PC-3 (cell line): ENCODE measurements at regions not wholly inside any gene's neighbourhood (a gene's known extent, or its start where the extent isn't known, plus 50 kb on each side); places are given as distances from the start of the nearest gene placed in this dataset.

Source experiments
- ATAC-seq: fragments of 200-7000 bp; cut with Tn5 transposase; 2 replicates; pipeline ENCODE4 v1.9.1; 2020; ENCODE audit warnings: mild to moderate bottlenecking, moderate library complexity
- BruUV-seq: library from RNA; stranded (reverse); fragments of 400-500 nt; replicated peaks from 2 replicates; lab custom pipeline; 2021; lab: Mats Ljungman, UMichigan
- CTCF ChIA-PET: fragments of 300-600 bp; sonication (Branson Sonifier 250); formaldehyde crosslinking; loops from one replicate; lab custom pipeline; 2022; ENCODE audit warnings: antibody characterized with exemption; lab: Charles Lee
- POLR2A ChIA-PET: fragments of 300-600 bp; sonication (Branson Sonifier 250); formaldehyde crosslinking; loops from one replicate; lab custom pipeline; 2022; ENCODE audit warnings: antibody characterized with exemption; ENCODE audit not compliant: unreplicated experiment; lab: Charles Lee
- DNase-seq: peaks from one replicate; pipeline ENCODE4 v3.0.0-alpha.2; 2015
- H2AFZ ChIP-seq: fragments of 300-600 bp; sonication (generic); 2 replicates; pipeline ENCODE4 v1.6.0; 2016; ENCODE audit warnings: antibody characterized with exemption, low read length
- H3F3A ChIP-seq: fragments of 300-600 bp; sonication (generic); one replicate; pipeline ENCODE4 v1.6.0; 2017; ENCODE audit warnings: antibody characterized with exemption, low read length, control low read depth, mild to moderate bottlenecking; ENCODE audit not compliant: unreplicated experiment
- H3K27ac ChIP-seq: fragments of 300-600 bp; sonication (generic); 2 replicates; pipeline ENCODE4 v1.5.1; 2016; ENCODE audit warnings: mild to moderate bottlenecking, low read length
- H3K27me3 ChIP-seq: fragments of 300-600 bp; sonication (generic); 2 replicates; pipeline ENCODE4 v1.6.1; 2016; ENCODE audit warnings: low read length, mixed read lengths
- H3K36me3 ChIP-seq: fragments of 300-600 bp; sonication (generic); 2 replicates; pipeline ENCODE4 v1.6.1; 2016; ENCODE audit warnings: low read depth, mixed run types, low read length, mixed read lengths
- H3K4me1 ChIP-seq: fragments of 300-600 bp; sonication (generic); 2 replicates; pipeline ENCODE4 v1.5.1; 2016; ENCODE audit warnings: low read length; ENCODE audit not compliant: insufficient read depth
- H3K4me2 ChIP-seq: fragments of 300-600 bp; sonication (generic); 2 replicates; pipeline ENCODE4 v1.6.0; 2016; ENCODE audit warnings: low read length
- H3K4me3 ChIP-seq: fragments of 300-600 bp; sonication (generic); 2 replicates; pipeline ENCODE4 v1.5.1; 2016; ENCODE audit warnings: mild to moderate bottlenecking, low read length, mixed read lengths
- H3K79me2 ChIP-seq: fragments of 300-600 bp; sonication (generic); 2 replicates; pipeline ENCODE4 v1.6.1; 2017; ENCODE audit warnings: low read length, mixed read lengths
- H3K9ac ChIP-seq: fragments of 300-600 bp; sonication (generic); 2 replicates; pipeline ENCODE4 v1.6.0; 2016; ENCODE audit warnings: mild to moderate bottlenecking, low read length
- H3K9me2 ChIP-seq: fragments of 300-600 bp; sonication (generic); replicated peaks from 2 replicates; pipeline ENCODE4 v1.6.1; 2016; ENCODE audit warnings: mixed run types, low read length, mixed read lengths
- H3K9me3 ChIP-seq: fragments of 300-600 bp; sonication (generic); 2 replicates; pipeline ENCODE4 v1.6.1; 2016; ENCODE audit warnings: low read length, mixed read lengths
- H4K20me1 ChIP-seq: fragments of 300-600 bp; sonication (generic); 2 replicates; pipeline ENCODE4 v1.6.1; 2016; ENCODE audit warnings: low read length, mixed read lengths
- EZH2 ChIP-seq: fragments of 300-600 bp; sonication (generic); IDR thresholded peaks from one replicate; pipeline ENCODE4 v1.6.1; 2017; ENCODE audit warnings: antibody characterized with exemption, mild to moderate bottlenecking, low read length; ENCODE audit not compliant: unreplicated experiment
- EZH2phosphoT487 ChIP-seq: fragments of 300-600 bp; sonication (generic); IDR thresholded peaks from 2 replicates; pipeline ENCODE4 v1.6.1; 2018; ENCODE audit warnings: mild to moderate bottlenecking, antibody characterized with exemption, low read length, borderline replicate concordance
- intact Hi-C: fragments of 100-400 bp; cut with micrococcal nuclease; formaldehyde crosslinking; loops from 2 replicates; pipeline ENCODE4 v1.9.0; 2023
- TF ChIP-seq, protein P1 (sequence below): fragments of 300-600 bp; sonication (generic); conservative IDR thresholded peaks from 2 replicates; pipeline ENCODE4 v1.5.1; 2017; ENCODE audit warnings: antibody characterized with exemption, low read depth, mild to moderate bottlenecking, low read length

DNA sequence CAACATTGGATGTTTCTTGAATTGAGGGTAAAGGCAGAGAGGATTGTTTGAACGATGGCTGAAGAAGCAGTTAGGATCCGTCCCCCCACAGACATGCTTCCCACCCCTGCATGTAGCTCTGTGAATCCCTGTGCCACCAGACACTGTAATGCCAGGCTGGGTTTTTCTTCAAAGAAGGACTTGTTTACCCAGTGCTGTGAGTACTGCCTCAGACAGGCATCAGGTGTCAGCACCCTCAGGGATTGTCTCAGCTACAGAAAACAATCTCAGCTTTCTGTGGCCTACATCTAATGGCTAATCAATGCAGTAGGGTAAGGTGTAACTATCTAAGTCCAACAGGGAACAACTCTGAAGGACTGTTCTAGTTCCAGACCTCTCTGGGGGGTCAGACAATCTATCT, 853.0 kb upstream of the EPHA7 start:
- ChIA-PET CTCF (no interaction called here), POLR2A (no interaction called here)

DNA sequence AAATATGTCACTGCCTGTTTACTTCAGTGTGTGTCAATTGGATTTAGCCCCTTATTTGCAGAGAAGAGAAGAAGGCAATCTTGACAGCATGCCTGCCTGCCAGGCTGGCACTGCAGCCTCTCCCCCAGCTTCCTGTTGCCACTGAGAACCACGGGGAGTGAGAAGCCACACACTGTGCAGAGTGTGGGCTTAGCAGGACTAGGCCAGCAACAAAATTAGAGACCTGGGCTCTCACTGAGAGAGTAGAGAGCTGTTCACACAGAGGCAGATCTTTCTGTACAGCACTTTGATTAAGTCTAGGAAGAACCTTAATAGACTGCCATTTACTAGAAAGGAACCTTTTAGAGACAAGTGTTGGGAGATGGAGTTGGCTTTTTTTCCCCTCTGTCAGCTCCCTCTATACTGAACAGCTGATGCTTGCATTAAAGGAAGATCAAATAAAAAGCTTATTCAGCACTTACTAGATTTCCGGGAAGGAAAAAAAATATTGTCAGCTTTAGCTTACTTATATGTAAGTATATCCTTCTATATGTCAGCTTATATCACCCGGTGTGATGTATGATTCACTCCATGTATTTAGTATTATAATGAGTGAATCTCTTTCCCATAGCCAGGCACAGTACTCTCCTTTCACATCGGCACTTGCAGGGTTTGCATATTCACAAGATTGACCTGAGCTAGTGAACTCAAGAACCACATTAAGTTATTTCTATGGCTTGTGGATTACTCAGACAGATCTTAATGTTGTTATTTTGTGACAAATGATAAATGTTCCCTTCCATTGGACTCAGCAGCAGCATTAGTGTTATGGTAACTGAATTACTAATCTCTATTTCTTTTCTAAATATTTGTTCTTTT, 851.0 kb upstream of the EPHA7 start:
- TF ChIP-seq EZH2 (no peak), EZH2phosphoT487 (no peak)
- TF ChIP-seq, protein P1, sequence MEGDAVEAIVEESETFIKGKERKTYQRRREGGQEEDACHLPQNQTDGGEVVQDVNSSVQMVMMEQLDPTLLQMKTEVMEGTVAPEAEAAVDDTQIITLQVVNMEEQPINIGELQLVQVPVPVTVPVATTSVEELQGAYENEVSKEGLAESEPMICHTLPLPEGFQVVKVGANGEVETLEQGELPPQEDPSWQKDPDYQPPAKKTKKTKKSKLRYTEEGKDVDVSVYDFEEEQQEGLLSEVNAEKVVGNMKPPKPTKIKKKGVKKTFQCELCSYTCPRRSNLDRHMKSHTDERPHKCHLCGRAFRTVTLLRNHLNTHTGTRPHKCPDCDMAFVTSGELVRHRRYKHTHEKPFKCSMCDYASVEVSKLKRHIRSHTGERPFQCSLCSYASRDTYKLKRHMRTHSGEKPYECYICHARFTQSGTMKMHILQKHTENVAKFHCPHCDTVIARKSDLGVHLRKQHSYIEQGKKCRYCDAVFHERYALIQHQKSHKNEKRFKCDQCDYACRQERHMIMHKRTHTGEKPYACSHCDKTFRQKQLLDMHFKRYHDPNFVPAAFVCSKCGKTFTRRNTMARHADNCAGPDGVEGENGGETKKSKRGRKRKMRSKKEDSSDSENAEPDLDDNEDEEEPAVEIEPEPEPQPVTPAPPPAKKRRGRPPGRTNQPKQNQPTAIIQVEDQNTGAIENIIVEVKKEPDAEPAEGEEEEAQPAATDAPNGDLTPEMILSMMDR = no peak
- BruUV-seq = no TSS peak
- Histone ChIP-seq H4K20me1 (no peaks in the 10 kb centered on the region), H3K4me2 (no peak overlapping the region), H3K9ac (no peak overlapping the region), H3K4me1 (no peaks in the 10 kb centered on the region), H3K9me2 (no peaks in the 10 kb centered on the region), H3F3A (no peaks in the 10 kb centered on the region), H2AFZ (no peak overlapping the region), H3K36me3 (no peaks in the 10 kb centered on the region), H3K9me3 (no peaks in the 10 kb centered on the region), H3K27ac (no peak overlapping the region), H3K4me3 (no peak overlapping the region), H3K27me3 (no peaks in the 10 kb centered on the region), H3K79me2 (no peaks in the 10 kb centered on the region)
- intact Hi-C loops = no loop called here
- ChIA-PET CTCF (no interaction called here), POLR2A (no interaction called here)
- no peak for DNase-seq
- ATAC-seq = peak; percentile 45; the same call in 1 of the 2 replicates

More for the DNA sequence above, 853.0 kb upstream of the EPHA7 start:
- Histone ChIP-seq H2AFZ (no peak overlapping the region), H3K4me3 (no peak overlapping the region), H3K36me3 (no peaks in the 10 kb centered on the region), H3K9me2 (no peaks in the 10 kb centered on the region), H3K4me2 (no peak overlapping the region), H3K27ac (no peak overlapping the region), H4K20me1 (no peaks in the 10 kb centered on the region), H3K79me2 (no peaks in the 10 kb centered on the region), H3K27me3 (no peaks in the 10 kb centered on the region), H3K4me1 (no peaks in the 10 kb centered on the region), H3F3A (no peaks in the 10 kb centered on the region), H3K9me3 (no peaks in the 10 kb centered on the region), H3K9ac (no peak overlapping the region)
- intact Hi-C loops = no loop called here
- TF ChIP-seq, protein P1 = no peak
- no peak for TF ChIP-seq EZH2
- TF ChIP-seq EZH2phosphoT487 = no peak
- ATAC-seq (peak; percentile 57; the same call in 1 of the 2 replicates), DNase-seq (no peak)
- BruUV-seq = no TSS peak

DNA sequence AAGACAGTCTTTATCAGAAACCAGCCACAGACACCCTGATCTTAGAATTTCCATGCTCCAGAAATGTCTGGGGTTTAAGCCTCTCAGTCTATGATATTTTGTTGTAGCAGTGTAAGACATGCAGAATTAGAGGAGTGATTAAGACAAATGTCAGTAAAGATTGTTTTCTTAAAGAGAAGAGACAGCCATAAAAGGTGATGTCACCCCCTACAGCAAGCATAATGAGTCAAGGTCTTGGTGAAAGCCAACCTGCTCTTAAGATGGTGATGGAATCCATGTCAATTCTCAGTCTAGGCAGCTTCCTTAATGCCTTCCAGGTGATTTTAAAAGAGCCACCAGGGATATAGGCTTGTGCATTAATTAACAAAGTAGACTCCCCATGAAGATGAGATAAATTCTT, 849.9 kb upstream of the EPHA7 start:
- H3K79me2 ChIP-seq = no peaks in the 10 kb centered on the region
- H3K9ac ChIP-seq = no peak overlapping the region
- no peaks in the 10 kb centered on the region for H3K4me1 ChIP-seq
- no peaks in the 10 kb centered on the region for H3K36me3 ChIP-seq
- H3K9me3 ChIP-seq = no peaks in the 10 kb centered on the region
- no peak overlapping the region for H3K4me3 ChIP-seq
- no peaks in the 10 kb centered on the region for H3K9me2 ChIP-seq
- BruUV-seq = no TSS peak
- H3K4me2 ChIP-seq = no peak overlapping the region
- ATAC-seq (no peak), DNase-seq (peak; percentile 10)
- no peaks in the 10 kb centered on the region for H3K27me3 ChIP-seq
- POLR2A ChIA-PET = no interaction called here
- no peaks in the 10 kb centered on the region for H4K20me1 ChIP-seq
- H3F3A ChIP-seq = no peaks in the 10 kb centered on the region
- intact Hi-C loops = no loop called here
- TF ChIP-seq EZH2 (no peak), EZH2phosphoT487 (no peak)
- TF ChIP-seq, protein P1 = no peak
- no peak overlapping the region for H2AFZ ChIP-seq
- CTCF ChIA-PET = no interaction called here
- no peak overlapping the region for H3K27ac ChIP-seq
